Amniotic epithelial cell (primary cell): ENCODE measurements at regions not wholly inside any gene's neighbourhood (a gene's known extent, or its start where the extent isn't known, plus 50 kb on each side); places are given as distances from the start of the nearest gene placed in this dataset.
A peak's percentile ranks its signal among the peaks of the same experiment; 100 is the strongest.

ENCODE experiments used
- DNase-seq: peaks from one replicate; pipeline ENCODE4 v3.0.0-alpha.2; 2010; ENCODE audit warnings: low read depth

DNA sequence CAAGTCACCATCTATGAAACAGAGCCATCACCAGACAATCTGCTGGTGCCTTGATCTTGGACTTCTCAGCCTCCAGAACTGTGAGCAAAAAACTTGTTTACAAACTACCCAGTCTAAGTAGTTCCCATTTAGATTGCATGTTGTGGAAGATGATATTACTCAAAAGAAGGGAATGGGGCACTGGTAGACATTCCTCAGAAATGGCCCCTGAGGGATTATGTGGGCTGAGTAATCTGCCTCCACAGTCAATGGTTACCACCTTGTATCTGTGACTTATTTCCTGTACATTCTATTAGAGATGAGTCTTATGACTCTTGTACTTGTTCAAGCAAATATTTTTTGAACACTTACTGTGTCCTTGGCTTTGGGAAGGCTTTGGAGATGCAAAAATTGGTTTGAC, 160.4 kb downstream of the NUP35 start:
- peak; percentile 81 for DNase-seq

DNA sequence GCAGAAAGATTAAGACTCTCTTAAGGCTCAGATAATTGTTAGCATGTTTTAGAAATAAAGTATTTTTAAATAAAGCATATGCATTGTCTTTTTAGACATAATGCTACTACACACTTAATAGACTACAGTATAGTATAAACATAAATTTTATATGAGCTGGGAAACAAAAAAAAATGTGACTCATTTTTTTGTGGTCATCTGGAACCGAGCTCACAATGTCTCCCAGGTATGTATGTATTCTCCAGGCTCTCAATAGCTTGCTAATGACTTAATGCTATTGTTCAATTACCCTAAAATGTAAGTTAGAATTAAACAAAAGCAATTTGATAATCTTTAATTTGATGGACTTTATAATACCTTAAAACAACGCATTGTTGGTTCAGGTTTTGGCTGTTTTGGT, 167.2 kb downstream of the NUP35 start:
- DNase-seq, result no peak

DNA sequence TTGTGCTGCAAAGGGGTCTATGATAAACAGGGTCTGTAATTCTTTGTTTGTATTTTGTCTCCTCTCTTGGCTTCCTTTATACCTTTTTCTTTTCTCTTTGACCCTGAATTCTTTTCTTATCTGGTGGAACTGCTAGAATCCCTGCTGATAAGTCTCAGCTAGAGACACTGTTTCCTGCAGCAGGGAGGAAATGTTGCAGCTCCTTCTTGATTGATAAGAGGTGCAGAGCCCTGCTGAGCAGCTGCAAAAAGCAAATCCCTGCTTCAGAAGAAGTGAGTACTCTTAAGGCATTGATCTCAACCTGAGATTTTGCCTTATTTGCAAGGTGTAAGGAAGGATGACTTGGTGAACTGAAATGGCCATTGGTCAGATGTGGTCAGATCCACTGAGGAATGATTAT, 167.8 kb downstream of the NUP35 start:
- DNase-seq, result no peak

DNA sequence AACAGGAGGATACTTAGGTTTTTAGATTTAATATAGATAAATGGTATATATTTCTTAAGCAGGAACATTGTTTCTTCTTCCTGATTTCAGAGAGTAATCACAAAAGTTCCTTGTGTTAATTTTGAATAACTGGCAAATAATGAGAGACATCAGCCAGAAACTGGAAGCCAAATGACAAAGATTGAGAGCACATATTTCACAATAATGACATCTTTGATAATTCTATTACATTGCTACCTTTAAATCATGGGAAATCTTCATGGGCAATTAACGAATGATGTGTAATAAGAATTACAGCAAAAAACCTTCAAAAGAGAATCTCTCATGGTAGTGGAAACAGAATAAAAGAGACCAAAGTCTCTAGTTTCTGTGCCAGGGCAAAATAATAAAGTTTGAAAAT, 215.1 kb downstream of the NUP35 start:
- no peak for DNase-seq

DNA sequence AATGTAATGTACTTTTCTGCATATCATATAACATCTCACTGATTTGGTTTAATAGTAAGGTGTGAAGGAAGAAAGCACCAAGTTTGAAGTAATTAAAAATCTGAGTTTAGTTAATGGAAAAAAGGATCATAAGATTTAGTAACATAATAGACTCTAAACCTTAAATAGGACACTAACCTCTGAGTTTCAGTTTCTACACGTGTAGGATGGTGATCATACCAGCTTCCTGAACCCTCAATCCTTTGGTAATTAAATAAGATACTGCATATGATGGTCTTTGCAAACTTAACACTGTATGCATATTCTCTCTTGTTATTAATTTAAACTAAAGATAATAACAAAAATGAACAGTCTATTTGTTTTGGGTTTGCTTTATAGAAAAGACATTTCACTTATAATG, 216.8 kb downstream of the NUP35 start:
- no peak for DNase-seq

DNA sequence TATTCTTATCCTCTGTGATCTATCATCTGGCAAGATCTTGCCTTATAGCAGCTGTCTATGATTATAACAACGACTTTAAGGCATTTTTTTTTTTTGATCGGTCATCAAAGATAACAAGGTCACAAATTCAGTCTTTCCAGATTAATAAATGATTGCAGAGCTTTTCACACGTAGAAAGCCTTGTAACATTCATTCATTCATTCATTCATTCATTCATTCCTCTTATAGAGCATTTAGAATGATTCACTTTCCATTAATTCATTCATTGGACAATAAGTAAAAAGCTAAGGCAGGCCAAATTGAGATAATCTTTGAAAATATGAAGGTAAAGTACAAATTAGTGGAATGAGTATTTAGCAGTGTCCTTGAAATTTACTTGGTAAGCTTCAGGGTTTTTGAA, 223.7 kb downstream of the NUP35 start:
- DNase-seq, result no peak

DNA sequence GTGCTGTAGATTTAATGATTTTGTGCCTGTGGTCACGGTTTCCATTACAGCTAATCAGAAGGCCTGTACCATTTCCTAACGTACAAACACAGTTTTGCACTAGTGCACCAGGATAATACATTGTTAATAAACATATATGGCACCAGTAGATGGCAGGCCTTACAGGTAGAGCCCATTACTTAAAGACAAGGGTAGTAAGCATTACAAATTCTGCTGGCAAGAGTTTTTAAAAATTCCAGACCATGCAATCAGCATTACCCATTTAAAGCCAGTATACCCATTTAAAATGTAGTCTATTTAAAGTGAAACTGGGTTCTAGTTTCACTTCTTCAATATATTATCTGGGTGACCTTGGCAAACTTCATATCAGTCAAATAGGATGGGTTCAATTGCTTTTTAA, 224.2 kb downstream of the NUP35 start:
- no peak for DNase-seq

DNA sequence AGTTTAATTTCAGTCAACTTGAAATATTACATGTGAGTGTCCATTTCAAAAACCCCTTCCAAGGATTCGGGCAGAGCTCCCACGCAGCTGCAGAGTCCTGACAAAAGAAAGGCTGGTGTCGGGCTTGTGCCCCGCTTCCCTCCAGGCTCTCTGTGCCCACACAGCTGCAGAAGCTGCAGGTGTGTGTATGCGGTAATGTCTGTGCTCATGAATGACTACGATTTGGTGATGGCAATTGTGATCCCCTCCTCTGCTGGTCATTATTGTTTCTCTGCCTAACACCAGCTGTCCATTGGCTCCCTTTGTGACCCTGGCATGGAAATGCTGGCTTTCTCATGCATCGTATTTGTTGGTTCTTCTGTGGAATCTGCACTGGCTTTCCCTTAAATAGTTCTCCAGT, 224.8 kb downstream of the NUP35 start:
- DNase-seq, result no peak

DNA sequence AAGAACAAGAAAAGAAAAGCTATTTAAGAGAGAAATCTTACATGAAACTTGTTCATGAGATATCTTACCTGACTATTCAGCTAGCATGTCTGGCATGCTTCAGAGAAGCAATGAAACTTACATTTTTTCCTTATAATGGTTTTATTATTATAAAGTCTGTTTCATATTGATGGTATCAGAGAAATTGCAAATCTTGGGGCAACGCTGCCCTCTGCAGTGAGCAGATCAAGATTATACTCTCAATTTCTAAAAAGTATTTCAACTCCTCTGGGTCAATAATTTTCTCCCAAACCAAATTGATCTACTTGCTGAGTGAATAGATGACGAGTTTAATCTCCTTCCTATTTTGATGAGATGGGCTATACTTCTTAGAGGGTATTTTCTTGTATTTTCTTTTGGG, 235.6 kb downstream of the NUP35 start:
- DNase-seq, result no peak

DNA sequence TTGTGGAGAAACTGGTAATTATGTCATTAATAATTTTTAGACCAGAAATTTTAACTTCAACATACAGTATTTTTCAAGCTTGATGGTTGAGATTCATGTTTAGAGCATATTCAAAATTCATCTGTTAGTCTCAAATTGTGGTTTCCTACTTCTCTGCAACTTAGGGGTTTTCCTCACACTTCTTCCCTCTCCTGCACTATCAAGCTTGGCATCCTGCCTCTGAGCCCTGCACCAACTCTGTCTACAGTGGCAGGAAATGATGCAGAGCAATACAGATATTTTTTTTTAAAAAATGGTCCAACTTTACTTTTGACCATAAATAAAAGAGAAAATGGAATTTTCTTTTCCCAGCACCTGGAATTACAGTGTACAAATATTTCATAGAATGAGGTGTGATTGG, 247.3 kb downstream of the NUP35 start:
- DNase-seq, result no peak

DNA sequence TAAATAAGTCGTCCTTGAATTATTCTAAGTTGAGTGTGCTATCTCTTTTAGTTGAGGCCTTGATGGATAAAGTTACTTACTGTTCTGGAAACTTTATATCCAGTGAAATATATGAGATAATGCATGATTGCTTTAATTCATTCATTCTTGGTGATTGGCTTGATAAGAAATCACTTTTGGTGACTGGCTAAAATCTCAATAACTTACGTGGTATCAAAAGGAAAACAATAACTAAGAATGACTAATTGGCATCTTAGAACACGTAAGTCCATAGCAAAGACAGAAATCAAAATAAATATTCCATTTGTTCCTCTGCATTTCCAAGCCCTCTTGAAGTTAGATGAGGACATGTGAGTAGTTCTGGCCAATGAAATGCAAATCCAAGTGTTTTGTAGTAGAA, 251.6 kb downstream of the NUP35 start:
- no peak for DNase-seq

DNA sequence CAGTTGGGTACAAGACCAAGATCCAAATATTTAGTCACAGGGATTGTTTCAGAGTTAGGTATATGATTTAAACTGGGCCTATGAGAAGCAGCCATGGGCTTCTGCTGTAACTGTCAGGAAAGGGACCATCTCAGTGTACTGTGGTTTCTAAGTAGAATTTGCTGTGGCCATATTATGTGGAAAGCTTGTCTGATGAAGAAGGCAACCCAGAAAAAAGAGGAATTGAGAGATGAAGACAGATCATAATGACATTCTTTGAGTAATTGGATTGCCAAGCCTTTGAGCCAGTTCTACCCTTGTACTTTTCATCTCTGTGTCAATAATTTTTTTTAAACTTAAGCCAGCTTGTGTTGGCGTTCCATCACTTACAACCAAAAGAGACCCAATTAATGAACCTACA, 259.6 kb downstream of the NUP35 start:
- no peak for DNase-seq

DNA sequence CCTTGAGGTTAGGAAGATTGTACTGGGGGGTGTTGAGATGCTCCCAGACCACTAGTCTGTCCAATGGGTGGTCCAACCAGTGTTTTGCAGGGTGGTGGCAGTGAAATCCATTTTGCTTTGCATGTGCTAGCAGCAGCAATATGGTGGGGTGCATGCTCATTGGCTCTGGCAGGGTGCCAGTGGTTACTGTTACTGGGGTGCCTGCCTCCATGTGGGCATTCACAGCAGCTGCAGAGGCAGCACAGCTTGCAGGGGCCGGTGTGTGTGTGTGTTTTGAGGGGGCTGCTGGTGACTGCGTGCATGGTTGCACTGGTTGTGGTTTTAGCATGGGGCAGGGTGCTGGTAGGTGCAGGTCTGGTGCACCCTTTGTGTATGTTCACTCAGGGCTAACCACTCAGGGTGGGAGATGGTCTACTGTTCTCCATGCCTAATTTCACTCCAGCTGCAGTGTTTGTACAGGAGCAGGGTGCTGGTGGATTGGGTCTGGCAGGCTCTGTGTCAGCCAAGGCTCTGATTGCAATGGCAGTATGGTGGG, 265.4 kb downstream of the NUP35 start:
- no peak for DNase-seq

DNA sequence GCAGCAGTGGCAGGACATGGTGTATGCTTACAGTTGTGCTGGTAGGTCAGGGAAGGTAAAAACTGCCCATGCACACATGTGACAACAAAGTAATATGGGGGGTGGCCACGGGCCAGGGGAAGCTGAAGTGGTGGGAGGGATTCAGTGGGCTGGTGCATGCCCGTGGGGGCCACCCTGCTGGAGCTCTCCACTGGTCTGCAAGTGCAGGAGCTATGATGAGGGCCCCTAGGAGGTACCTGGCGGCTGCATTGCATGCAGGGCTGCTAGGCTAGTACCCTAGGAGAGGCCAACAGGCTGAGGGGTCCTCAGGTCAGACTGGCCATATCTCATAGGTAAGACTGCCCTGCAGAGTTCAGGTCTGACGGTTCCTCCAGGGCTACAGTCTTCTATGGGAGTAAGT, 265.9 kb downstream of the NUP35 start:
- DNase-seq, result no peak

DNA sequence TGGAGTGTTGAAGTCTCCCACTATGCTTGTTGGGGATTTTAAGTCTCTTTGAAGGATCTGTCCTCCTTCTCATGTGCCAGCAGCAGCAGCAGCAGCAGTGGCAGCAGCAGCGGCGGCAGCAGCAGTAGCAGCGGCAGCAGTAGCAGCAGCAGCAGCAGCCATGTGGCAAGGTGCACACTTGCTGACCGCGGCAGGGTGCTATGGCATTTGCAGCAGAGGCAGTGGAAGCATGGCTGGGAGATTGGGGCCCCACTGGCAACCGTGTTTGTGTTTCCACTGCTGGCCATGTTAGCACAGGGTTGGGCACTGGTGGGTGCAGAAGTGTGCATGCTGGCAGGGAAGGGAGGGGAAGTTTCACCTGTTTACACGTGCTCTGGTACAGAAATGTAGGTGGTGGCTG, 280.1 kb downstream of the NUP35 start:
- DNase-seq, result no peak

DNA sequence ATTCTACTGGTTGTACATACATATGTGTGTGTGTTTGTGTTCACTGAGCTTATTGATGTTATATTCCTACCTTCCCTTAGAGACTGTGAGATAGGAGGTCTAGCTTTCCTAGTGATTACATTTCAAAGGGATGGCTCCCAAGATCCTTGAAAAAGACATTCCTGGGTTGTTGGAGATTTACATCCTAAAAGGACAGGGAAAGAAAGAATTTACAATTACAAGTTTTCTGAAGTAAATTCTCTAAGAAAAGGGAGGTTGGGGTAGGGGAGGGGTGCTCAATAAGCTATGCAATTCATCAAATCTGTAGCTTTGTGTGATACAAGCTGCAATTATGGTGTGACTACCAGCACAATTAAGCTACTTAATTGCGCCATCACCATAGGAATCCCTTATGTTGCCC, 284.3 kb downstream of the NUP35 start:
- no peak for DNase-seq

DNA sequence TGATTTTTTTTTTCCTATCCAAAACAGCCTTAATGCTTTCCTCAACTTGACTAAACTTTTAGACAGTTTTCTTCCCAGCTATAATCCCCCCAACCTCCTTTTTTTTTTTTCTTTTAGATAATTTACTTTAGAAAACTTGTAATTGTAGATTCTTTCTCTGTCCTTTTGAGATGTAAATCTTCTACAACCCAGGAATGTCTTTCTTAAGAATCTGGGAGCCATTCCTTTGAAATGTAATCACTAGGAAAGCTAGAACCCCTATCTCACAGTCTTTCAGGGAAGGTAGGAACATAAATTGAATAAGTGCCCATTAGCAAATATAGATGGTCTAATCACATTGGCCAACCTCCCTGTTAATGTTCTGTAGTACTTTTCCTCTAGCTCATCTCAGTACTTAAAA, 285.4 kb downstream of the NUP35 start:
- DNase-seq, result no peak

DNA sequence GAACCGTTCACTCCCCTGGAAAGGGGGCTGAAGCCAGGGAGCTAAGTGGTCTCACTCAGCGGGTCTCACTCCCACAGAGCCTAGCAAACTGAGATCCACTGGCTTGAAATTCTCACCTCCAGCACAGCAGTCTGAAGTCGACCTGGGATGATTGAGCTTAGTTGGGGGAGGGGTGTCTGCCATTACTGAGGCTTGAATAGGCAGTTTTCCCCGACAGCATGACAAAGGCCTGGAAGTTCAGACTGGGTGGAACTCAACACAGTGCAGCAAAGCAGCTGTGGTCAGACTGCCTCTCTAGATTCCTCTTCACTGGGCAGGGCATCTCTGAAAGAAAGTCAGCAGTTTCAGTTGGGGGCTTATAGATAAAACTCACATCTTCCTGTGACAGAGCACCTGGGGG, 292.5 kb downstream of the NUP35 start:
- DNase-seq, result no peak

DNA sequence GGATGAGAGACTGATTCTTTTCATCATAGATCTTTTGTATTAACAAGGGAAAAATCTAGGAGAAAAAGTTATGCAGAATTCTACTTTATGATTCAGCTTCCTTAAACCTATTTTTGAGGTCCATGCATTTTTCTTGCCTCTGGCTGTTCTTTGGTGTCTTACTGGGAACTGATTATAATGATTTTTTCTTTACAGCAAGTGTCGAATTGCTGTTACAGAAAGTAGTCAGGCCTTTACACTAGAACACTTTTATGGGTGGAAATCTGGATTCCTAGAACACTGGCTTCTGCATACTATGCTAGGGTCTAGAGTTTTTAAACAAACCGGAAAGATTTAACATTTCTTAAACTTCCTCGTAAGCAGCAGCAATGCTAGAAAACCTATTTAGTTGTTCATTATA, 302.6 kb downstream of the NUP35 start:
- DNase-seq, result no peak

DNA sequence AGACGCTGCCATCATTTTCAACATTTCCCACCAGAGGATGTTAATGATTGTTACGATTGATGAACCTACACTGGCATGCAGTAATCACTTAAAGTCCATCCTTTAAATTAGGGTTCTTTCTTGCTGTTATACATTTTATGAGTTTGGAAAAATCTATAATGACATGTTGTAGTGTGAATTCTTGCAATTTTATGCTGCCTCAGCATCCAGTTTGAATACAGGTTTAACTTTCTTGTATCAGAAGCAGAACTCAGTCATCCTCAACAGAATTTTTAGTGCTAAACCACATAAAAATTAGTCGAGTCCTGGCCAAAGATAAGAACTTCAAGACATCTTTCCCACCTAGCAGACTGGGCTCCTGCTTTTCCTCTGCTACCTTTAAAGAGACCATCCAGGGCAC, 303.3 kb downstream of the NUP35 start:
- no peak for DNase-seq

DNA sequence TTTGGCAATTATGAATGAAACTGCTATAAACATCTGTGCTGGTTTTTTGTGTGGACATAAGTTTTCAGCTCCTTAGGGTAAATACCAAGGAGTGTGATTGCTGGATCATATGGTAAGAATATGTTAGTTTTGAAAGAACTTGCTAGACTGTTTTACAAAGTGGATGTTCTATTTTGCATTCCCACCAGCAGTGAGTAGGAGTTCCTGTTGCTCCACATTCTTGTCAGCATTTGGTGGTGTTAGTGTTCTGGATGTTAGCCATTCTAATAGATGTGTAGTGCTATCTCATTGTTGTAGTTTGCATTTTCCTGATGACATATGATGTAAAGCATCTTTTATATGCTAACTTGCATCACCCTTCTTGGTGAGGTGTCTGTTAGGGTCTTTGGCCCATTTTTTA, 304.6 kb downstream of the NUP35 start:
- DNase-seq, result no peak

DNA sequence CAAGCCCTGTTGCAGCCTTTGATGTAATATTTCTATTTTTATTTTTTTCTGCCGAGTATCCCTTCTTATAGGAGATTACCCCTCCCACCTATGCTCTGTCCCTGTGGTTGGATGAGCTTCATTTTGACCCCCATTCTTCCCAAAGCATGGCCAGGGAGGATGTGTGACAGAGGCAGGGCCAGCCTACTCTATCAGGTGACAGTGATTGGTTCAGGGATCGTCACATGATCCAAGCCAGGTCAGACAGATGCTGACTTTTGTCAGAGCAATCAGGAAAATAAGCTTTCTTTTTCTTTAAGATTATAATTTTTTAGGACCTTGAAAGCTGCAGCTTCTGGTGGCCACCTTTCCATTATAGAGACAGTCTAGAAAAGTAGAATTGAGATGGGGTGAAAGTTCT, 314.3 kb downstream of the NUP35 start:
- no peak for DNase-seq

DNA sequence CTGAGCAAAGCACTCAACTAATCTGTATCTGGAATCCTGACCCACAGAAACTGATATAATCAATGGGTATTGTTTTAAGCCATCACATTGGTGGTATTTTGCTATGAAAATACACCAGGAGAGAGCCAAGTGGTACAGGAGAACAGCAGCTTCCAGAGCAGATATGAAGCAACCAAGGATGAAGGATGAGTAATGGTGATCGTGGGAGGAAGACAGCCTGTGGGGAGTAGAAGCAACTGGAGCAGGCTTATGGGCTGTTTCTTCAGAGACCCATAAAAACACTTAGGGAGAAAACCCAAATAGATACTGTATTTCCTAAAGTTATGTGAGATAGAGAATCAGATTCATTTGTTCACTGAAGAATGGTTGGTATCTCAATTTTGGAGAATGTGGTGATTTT, 330.8 kb downstream of the NUP35 start:
- peak; percentile 59 for DNase-seq

DNA sequence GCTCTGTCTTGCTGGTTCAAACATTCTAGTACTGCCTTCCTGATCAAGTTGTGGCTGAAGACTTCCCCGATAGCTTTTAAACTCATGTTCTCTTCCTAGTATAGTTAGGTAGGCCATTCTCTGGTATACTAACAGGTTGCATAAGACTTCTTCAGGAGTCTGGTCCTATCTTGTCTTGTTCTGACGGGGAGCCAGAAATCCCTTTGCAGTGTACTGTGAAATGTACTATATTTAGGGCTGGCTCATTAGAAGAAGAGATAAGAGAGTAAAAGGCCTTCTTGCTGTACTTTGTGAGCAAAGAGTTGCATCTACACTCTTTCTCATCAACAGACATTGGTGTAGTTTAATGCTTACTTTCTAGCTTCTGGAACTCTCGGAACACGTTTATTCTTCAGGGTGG, 331.9 kb downstream of the NUP35 start:
- peak; percentile 13 for DNase-seq

DNA sequence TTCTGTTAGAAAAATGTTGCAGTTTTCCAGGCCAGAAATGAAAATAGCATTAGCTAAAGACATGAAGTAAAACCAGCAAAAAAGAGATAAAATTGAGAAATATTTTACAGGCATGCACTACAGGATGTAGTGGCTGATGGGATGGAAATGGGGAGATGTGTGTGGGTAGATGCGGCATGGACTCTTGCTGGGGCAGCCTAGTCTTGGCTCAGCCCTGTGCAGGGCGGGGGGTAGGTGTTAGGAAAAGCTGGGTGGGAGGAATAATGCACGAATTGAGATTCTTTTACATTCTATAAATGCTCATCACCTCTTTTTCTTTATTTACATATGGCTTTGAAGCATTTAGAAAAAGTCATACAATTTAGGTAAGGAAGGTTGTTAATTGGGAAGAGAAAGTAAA, 334.2 kb downstream of the NUP35 start:
- DNase-seq, result no peak
